SHP77 (cell line): ENCODE measurements at regions not wholly inside any gene's neighbourhood (a gene's known extent, or its start where the extent isn't known, plus 50 kb on each side); places are given as distances from the start of the nearest gene placed in this dataset.
"Not testable (repeated sequence)": the region's sequence is repeated elsewhere in the genome, so short reads cannot be mapped to it uniquely, and the experiment has no call there.

ENCODE experiments used
- DNase-seq, 2 experiments: peaks; one replicate each; lab custom pipeline; 2025; lab: John Stamatoyannopoulos, UW

DNA sequence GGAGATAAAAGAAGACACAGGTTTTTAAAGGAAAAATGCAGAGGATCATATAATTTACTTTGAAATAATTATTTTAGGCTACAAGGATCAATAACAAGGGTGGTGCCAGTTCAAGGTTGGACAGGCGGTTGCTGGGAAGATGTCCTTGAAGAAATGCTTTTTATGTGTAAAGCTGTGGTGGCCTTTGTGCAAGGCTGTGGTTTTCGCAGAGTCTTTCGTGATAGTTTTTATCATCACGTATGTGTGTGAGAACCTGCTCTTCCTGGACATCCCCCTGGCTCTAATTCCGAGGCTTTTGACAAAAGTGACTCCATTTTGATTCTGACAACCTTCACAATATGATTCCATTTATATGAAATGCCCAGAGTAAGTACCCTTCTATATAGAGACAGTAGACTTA, 85.8 kb upstream of the COG2 start:
- no peak for DNase-seq

- DNase-seq = no peak
Observed at GRCh38 chr1:230555814-230556213, 86.5 kb upstream of the COG2 start.

DNA sequence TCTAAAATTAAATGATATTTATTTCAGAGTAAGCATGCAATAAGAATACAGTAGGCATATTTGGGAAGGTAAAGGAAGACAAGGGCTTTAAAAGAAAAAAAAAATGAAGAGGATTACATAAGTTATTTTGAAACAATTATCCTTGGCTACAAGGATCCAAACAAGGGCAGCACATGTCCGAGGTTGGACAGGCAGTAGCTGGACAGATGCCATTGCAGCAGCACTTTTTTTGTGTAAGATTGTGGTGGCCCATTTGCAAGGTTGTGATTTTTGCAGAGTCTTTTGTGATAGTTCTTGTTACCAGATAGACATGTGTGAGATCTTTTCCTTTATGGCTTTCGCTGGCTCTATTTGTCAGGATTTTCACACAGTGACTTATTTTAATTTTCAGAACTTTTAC, 89.4 kb upstream of the COG2 start:
- DNase-seq = no peak

DNA sequence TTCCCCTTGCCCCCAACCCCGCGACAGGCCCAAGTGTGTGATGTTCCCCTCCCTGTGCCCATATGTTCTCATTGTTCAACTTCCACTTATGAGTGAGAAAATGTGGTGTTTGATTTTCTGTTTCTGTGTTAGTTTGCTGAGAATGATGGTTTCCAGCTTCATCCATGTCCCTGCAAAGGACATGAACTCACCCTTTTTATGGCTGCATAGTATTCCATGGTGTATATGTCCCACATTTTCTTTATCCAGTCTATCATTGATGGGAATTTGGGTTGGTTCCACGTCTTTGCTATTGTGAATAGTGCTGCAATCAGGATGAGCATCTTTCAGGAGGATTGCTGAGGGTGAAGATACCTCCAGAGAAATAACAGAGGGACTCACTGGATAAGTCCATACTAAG, 91.3 kb upstream of the COG2 start:
- DNase-seq = not testable (repeated sequence)

DNA sequence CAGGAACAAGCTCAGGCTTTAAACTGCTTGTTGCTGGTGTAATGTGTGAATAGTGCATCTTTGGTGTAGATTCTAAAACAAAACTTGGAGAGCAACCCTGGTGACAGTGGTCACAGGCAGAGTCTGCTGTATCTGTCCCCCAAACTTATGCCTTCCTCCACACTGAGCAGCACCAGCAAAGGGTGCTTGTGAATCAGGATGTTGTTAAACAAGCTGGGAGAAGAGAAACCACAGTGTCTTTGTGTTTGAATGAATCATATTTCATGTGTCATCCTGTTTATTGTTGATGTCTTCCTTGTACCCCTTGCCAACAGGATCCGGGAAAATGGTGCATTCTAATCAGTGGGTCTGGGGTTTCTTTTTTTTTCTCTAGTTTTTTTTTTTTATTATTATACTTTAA, 91.9 kb upstream of the COG2 start:
- no peak for DNase-seq

GRCh38 chr1:230549625-230550024, 92.7 kb upstream of the COG2 start:
- no peak for DNase-seq

DNA sequence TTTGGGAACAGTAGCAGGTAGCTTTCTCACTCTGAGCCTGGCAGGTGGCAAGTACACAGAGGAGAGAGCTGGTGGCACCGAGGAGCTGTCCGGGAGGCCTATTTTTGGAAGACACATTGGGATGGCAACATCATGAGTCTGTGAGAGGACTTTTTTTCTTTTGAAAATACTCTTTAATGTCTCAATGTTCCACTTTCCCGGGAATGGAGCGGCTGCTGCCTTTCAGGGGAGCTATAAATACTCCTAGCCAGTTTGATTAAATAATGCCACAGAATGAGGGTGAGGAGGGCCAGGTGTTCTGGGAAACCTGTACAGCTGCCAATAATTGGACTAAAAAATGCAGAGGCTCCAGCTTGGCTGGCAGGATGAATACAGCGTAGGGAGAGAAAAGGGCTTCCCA, 93.3 kb upstream of the COG2 start:
- DNase-seq = peak; percentile 65 to 79

GRCh38 chr1:230548357-230548756, 93.9 kb upstream of the COG2 start:
- peak; percentile 71 to 72 for DNase-seq

GRCh38 chr1:230545181-230545580, 97.1 kb upstream of the COG2 start:
- DNase-seq = no peak

GRCh38 chr1:230544758-230545157, 97.5 kb upstream of the COG2 start:
- DNase-seq = no peak

DNA sequence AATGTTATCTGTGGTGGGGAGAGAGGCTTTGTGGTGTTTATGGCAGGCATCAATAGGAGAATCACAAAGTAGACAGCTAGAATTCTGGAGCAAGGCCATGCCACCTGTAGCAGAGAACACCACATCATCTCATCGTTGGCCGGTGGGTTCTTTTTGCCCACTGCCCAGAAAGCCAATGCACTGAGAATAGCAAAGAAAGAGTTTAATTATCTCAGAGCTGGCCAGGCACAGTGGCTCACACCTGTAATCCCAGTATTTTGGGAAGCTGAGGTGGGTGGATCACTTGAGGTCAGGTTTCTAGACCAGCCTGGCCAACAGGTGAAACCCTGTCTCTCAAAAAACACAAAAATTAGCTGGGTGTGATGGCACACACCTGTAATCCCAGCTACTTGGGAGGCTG, 99.2 kb upstream of the COG2 start:
- no peak for DNase-seq

GRCh38 chr1:230542681-230543080, 99.6 kb upstream of the COG2 start:
- DNase-seq = no peak

GRCh38 chr1:230542054-230542453, 100.2 kb upstream of the COG2 start:
- no peak for DNase-seq

GRCh38 chr1:230541306-230541705, 101.0 kb upstream of the COG2 start:
- DNase-seq = no peak

DNA sequence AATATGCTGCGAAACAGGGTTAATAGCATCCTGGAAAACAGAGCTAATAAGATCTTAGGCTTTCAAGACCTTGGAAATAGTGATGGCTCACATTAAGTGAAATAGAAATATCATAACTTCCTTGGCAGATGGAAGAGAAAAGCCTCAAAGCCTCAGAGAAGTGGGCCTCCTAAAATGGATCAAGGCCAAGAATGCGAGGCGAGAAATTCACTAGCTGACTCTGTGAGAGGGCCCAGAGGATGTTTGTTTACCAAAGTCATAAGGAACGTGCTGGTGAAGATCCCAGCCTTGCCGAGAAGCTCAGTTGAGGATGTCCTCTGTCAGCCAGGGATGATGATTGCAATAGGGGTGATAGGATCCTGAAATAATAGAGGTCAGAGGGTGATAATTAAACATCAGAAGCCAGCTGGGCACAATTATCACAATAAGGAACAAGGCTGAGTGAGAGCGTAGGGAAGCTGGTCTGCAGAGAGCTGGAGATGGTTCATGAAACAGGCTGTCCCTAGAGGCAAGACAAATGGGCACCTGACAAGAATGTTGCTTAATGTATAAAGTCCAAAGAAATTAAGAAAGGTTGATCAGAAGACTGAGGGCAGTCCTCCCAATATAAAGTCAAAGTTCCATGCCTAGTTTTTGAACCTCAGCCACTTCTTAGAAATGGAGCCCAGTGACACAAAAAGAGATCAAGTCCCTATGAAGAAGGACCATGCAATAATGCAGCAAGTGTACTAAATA, 101.7 kb upstream of the COG2 start:
- DNase-seq = no peak

DNA sequence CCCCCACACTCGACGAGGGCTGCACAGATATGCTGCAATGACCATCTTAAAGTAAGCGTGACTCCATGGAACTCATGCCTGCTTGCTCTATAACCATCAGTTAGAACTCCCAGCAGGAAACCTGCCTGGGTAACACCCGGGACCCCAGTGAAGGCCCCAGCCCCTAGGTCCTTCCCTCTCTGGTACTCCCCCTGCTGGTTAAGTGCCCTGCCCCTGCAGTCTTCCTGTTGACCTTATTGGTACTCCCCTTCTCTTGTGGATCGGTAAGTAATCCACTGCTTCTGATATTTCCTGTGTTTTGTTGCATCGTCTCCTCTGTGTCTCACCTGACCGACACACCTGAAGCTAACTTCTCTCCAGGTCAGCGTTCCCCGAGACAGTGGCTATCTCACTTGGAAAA, 104.8 kb upstream of the COG2 start:
- DNase-seq = no peak

GRCh38 chr1:230536641-230537155, 105.6 kb upstream of the COG2 start:
- no peak for DNase-seq

DNA sequence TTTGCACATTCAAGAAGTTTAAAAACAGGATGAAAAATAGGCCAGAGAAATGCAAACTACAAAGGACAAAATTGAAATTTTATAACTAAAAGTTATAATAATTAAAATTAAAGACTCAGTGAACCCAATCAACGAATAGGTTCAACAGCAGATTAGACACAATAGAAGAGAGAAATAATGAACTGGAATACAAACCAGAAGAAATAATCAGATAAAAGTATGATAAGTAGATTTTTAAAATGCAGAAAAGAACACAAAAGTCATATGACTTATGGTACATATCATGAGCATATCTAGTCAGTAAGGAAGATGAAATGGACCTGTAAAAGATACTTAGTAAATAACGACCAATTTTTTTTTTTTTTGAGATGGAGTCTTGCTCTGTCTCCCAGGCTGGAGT, 108.1 kb upstream of the COG2 start:
- DNase-seq = no peak

DNA sequence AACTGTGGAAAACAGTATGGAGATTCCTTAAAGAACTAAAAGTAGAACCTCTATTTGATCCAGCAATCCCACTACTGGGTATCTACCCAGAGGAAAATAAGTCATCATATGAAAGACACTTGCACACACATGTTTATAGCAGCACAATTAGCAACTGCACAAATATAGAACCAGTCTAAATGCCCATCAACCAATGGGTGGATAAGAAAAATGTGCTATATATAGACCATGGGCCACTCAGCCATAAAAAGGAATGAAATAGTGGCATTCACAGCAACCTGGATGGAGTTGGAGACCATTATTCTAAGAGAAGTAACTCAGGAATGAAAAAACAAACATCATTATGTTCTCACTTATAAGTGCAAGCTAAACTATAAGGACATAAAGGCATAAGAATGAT, 105.0 kb upstream of the PGBD5 start:
- no peak for DNase-seq

- no peak for DNase-seq
Observed at GRCh38 chr1:230519246-230519645, 93.1 kb upstream of the PGBD5 start.

DNA sequence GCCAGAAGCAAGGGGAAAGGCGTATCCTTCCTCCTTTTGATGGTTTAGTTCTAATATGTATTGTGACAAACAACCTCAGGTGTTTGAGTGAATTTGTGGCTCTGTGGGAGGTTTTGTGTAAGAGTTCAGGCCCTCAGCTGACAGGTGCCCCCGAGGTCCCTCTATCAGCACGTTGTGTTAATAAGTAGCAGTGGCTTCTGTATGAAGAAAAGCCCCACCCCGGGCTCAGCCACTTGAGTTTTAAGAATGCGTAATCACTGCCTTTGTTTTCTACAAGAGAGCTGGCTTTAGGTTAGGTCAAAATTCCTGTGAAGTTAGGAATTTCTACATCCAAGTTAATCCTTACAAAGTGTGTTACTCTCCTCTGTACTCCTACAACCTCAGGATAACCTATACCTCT, 92.4 kb upstream of the PGBD5 start:
- no peak for DNase-seq

GRCh38 chr1:230517786-230518185, 91.7 kb upstream of the PGBD5 start:
- peak; percentile 58 to 62 for DNase-seq

- no peak for DNase-seq
Observed at GRCh38 chr1:230517326-230517725, 91.2 kb upstream of the PGBD5 start.

GRCh38 chr1:230516889-230517288, 90.8 kb upstream of the PGBD5 start:
- DNase-seq = no peak
